Left lung (tissue), 4 donors: ENCODE measurements at regions not wholly inside any gene's neighbourhood (a gene's known extent, or its start where the extent isn't known, plus 50 kb on each side); places are given as distances from the start of the nearest gene placed in this dataset.

ENCODE experiments used
- ATAC-seq: fragments of 200-7000 bp; cut with Tn5 transposase; one replicate; pipeline ENCODE4 v1.9.1; 2020; ENCODE audit warnings: moderate library complexity
- DNase-seq, 4 donors: peaks; one replicate each; pipeline ENCODE4 v3.0.0-alpha.2; 2013 to 2020
- H3K27ac ChIP-seq, 2 donors: fragments of 200-600 bp; sonication (generic) in 1 of 2; one replicate each; pipeline versions ENCODE4 v1.5.0 to v1.8.0; 2020 to 2021
- H3K27me3 ChIP-seq, 2 donors: fragments of 200-600 bp; sonication (generic) in 1 of 2; one replicate each; pipeline versions ENCODE4 v1.5.0 to v1.8.0; 2020 to 2021
- H3K36me3 ChIP-seq, 2 donors: fragments of 200-600 bp; sonication (generic) in 1 of 2; one replicate each; pipeline versions ENCODE4 v1.5.0 to v1.8.0; 2020 to 2021
- H3K4me1 ChIP-seq, 2 donors: fragments of 200-600 bp; one replicate each; pipeline ENCODE4 v1.8.0; 2021
- H3K4me3 ChIP-seq, 2 donors: fragments of 200-600 bp; sonication (generic) in 1 of 2; one replicate each; pipeline versions ENCODE4 v1.5.0 to v1.8.0; 2020 to 2021; ENCODE audit warnings: mild to moderate bottlenecking in 1 of 2
- H3K9me3 ChIP-seq, 2 donors: fragments of 200-600 bp; sonication (generic) in 1 of 2; one replicate each; pipeline versions ENCODE4 v1.5.0 to v1.8.0; 2020 to 2021
- CTCF ChIP-seq, 2 donors: fragments of 200-600 bp; sonication (generic) in 1 of 2; IDR thresholded peaks; one replicate each; pipeline versions ENCODE4 v1.5.0 to v1.8.0; 2021; ENCODE audit warnings: antibody characterized with exemption in 2 of 2
- intact Hi-C, 2 donors: fragments of 100-400 bp; cut with DNase I; formaldehyde crosslinking; loops; one replicate each; pipeline versions ENCODE4 v1.11.2 to v1.14.2; 2022
- donor health status: DM: no; HTN: yes; CAD: no.
- donor health status: DM: no; HTN: no; CAD: no.

GRCh38 chr16:66116163-66117002 lies 250.1 kb upstream of the CDH5 start:
- intact Hi-C loops = no loop called here
- H3K27ac ChIP-seq = no peak overlapping the region
- H3K27me3 ChIP-seq = no peaks in the 10 kb centered on the region
- no peak overlapping the region for H3K4me3 ChIP-seq
- TF ChIP-seq CTCF (IDR thresholded peaks at IDR 0.05) = no peak
- DNase-seq (no peak), ATAC-seq (peak; percentile 16)
- H3K9me3 ChIP-seq = no peaks in the 10 kb centered on the region
- no peaks in the 10 kb centered on the region for H3K4me1 ChIP-seq
- no peaks in the 10 kb centered on the region for H3K36me3 ChIP-seq

GRCh38 chr16:66115373-66115772 lies 251.1 kb upstream of the CDH5 start:
- H3K36me3 ChIP-seq = no peaks in the 10 kb centered on the region
- H3K9me3 ChIP-seq = no peaks in the 10 kb centered on the region
- no peak for DNase-seq
- TF ChIP-seq CTCF (IDR thresholded peaks at IDR 0.05) = no peak
- no peak for ATAC-seq
- no peaks in the 10 kb centered on the region for H3K4me1 ChIP-seq
- intact Hi-C loops = no loop called here
- no peak overlapping the region for H3K4me3 ChIP-seq
- no peaks in the 10 kb centered on the region for H3K27me3 ChIP-seq
- H3K27ac ChIP-seq = no peak overlapping the region

DNA sequence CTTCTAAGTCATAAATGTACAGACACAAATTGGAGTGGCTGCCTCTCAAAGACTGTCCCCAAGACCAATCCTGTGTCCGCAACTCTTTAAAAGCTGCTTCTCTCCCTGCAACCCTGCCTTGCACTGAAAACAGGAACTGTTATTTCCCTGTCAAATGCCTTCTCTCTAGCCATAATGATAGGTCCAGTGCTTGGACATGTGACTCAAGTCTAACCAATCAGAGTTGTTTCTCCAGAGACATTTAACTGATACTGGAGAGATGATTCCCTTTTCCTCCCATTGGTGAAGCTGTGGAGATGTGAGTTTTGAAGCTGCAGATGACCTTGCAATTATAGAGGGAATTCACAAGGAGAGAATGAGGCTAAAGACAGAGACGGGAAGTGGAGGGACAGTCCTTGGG lies 253.3 kb upstream of the CDH5 start:
- DNase-seq (no peak), ATAC-seq (no peak)
- Histone ChIP-seq H3K4me1 (no peaks in the 10 kb centered on the region), H3K9me3 (no peaks in the 10 kb centered on the region), H3K27ac (no peak overlapping the region), H3K4me3 (no peak overlapping the region), H3K36me3 (no peaks in the 10 kb centered on the region), H3K27me3 (no peaks in the 10 kb centered on the region)
- no peak for TF ChIP-seq CTCF (IDR thresholded peaks at IDR 0.05)
- intact Hi-C loops = no loop called here

- H3K4me3 ChIP-seq = no peak overlapping the region
- H3K4me1 ChIP-seq = no peaks in the 10 kb centered on the region
- no peaks in the 10 kb centered on the region for H3K9me3 ChIP-seq
- no peak for DNase-seq
- H3K27me3 ChIP-seq = no peaks in the 10 kb centered on the region
- H3K36me3 ChIP-seq = no peaks in the 10 kb centered on the region
- no peak for ATAC-seq
- no peak overlapping the region for H3K27ac ChIP-seq
- no peak for TF ChIP-seq CTCF (IDR thresholded peaks at IDR 0.05)
- intact Hi-C loops = no loop called here
These were observed 256.8 kb upstream of the CDH5 start for GRCh38 chr16:66109677-66110076.

- Histone ChIP-seq H3K4me1 (no peaks in the 10 kb centered on the region), H3K9me3 (no peaks in the 10 kb centered on the region), H3K4me3 (no peak overlapping the region), H3K27ac (no peak overlapping the region), H3K36me3 (no peaks in the 10 kb centered on the region), H3K27me3 (no peaks in the 10 kb centered on the region)
- ATAC-seq (no peak), DNase-seq (no peak)
- intact Hi-C loops = no loop called here
- no peak for TF ChIP-seq CTCF (IDR thresholded peaks at IDR 0.05)
These were observed 258.8 kb upstream of the CDH5 start for GRCh38 chr16:66107661-66108060.
